A673 (cell line): ENCODE measurements at regions not wholly inside any gene's neighbourhood (a gene's known extent, or its start where the extent isn't known, plus 50 kb on each side); places are given as distances from the start of the nearest gene placed in this dataset.
"Not testable (repeated sequence)": the region's sequence is repeated elsewhere in the genome, so short reads cannot be mapped to it uniquely, and the experiment has no call there.

Source experiments
- BruUV-seq: library from RNA; stranded (reverse); fragments of 400-500 nt; replicated peaks from 2 replicates; lab custom pipeline; 2021; lab: Mats Ljungman, UMichigan
- CTCF ChIA-PET: fragments of 300-600 bp; sonication (Branson Sonifier 250); formaldehyde crosslinking; loops from one replicate; lab custom pipeline; 2022; ENCODE audit warnings: antibody characterized with exemption; lab: Charles Lee
- POLR2A ChIA-PET: fragments of 300-600 bp; sonication (Branson Sonifier 250); formaldehyde crosslinking; loops from one replicate; lab custom pipeline; 2022; ENCODE audit warnings: antibody characterized with exemption; ENCODE audit not compliant: low non-redundant PET; lab: Charles Lee
- DNase-seq: peaks from one replicate; pipeline ENCODE4 v3.0.0-alpha.2; 2015; ENCODE audit warnings: low spot score
- H3K27ac ChIP-seq: fragments of 200-600 bp; sonication (generic); 2 replicates; pipeline ENCODE4 v1.5.1; 2016; ENCODE audit warnings: mixed run types, low read depth, mild to moderate bottlenecking, mixed read lengths, antibody characterized with exemption, low read length; ENCODE audit not compliant: poor library complexity, severe bottlenecking
- H3K27me3 ChIP-seq: fragments of 200-600 bp; sonication (generic); replicated peaks from 2 replicates; pipeline ENCODE4 v1.6.1; 2017; ENCODE audit warnings: mixed run types, low read depth, mild to moderate bottlenecking, mixed read lengths, antibody characterized with exemption, low read length; ENCODE audit not compliant: insufficient read depth, poor library complexity
- H3K36me3 ChIP-seq: fragments of 200-600 bp; sonication (generic); 2 replicates; pipeline ENCODE4 v1.6.1; 2016; ENCODE audit warnings: mixed run types, mild to moderate bottlenecking, mixed read lengths, antibody characterized with exemption, low read length; ENCODE audit not compliant: insufficient read depth, poor library complexity, severe bottlenecking
- H3K4me1 ChIP-seq: fragments of 200-600 bp; sonication (generic); 2 replicates; pipeline ENCODE4 v1.6.1; 2017; ENCODE audit warnings: mixed run types, mild to moderate bottlenecking, mixed read lengths, antibody characterized with exemption, low read length; ENCODE audit not compliant: insufficient read depth, poor library complexity, severe bottlenecking
- H3K4me3 ChIP-seq: fragments of 200-600 bp; sonication (generic); 2 replicates; pipeline ENCODE4 v1.5.1; 2016; ENCODE audit warnings: low read depth, mixed run types, mild to moderate bottlenecking, mixed read lengths, low read length; ENCODE audit not compliant: poor library complexity, severe bottlenecking
- H3K9me3 ChIP-seq: fragments of 200-600 bp; sonication (generic); 2 replicates; pipeline ENCODE4 v1.6.1; 2016; ENCODE audit warnings: mixed run types, low read depth, mild to moderate bottlenecking, mixed read lengths, antibody characterized with exemption, low read length; ENCODE audit not compliant: poor library complexity, severe bottlenecking
- CTCF ChIP-seq: fragments of 300-800, 200-600 bp; sonication (generic); conservative IDR thresholded peaks from 2 replicates; pipeline ENCODE4 v1.5.1; 2017; ENCODE audit warnings: low read depth, mild to moderate bottlenecking, antibody characterized with exemption, low read length, moderate library complexity, mixed read lengths
- EZH2 ChIP-seq: fragments of 200-600 bp; sonication (generic); IDR thresholded peaks from 2 replicates; pipeline ENCODE4 v1.6.1; 2017; ENCODE audit warnings: borderline replicate concordance, low read depth, mild to moderate bottlenecking, mixed read lengths, antibody characterized with exemption, low read length; ENCODE audit not compliant: poor library complexity, severe bottlenecking
- intact Hi-C: fragments of 100-400 bp; cut with micrococcal nuclease; formaldehyde crosslinking; loops from one replicate; pipeline ENCODE4 v1.10.0; 2022; ENCODE audit not compliant: unreplicated experiment

- H3K27me3 ChIP-seq = no peaks in the 10 kb centered on the region
- no TSS peak for BruUV-seq
- ChIA-PET POLR2A (no interaction called here), CTCF (no interaction called here)
- TF ChIP-seq EZH2 (no peak), CTCF (no peak)
- H3K4me3 ChIP-seq = no peak overlapping the region
- H3K27ac ChIP-seq = no peak overlapping the region
- H3K9me3 ChIP-seq = no peaks in the 10 kb centered on the region
- H3K4me1 ChIP-seq = no peaks in the 10 kb centered on the region
- no peaks in the 10 kb centered on the region for H3K36me3 ChIP-seq
- intact Hi-C loops = no loop called here
- DNase-seq = no peak
Observed at GRCh38 chr14:97995531-97995930, 1198.3 kb downstream of the VRK1 start.

DNA sequence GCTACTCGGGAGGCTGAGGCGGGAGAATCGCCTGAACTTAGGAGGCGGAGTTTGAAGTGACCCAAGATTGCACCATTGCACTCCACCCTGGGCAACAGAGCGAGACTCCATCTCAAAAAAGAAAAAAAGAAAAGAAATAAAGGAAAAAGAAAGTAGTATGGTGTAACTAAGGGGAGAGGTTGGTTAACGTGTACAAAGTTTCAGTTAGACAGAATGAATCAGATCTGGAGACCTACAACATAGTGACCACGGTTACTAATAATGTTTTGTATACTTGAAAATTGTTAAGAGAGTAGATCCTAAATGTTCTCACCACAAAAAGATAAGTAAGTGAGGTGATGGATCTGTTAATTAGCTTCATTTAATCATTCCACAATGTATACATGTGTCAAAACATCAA is 1208.8 kb downstream of the VRK1 start:
- H3K27ac ChIP-seq = no peak overlapping the region
- ChIA-PET CTCF (no interaction called here), POLR2A (no interaction called here)
- DNase-seq = no peak
- H3K27me3 ChIP-seq = no peaks in the 10 kb centered on the region
- H3K4me3 ChIP-seq = no peak overlapping the region
- H3K9me3 ChIP-seq = no peaks in the 10 kb centered on the region
- TF ChIP-seq CTCF (no peak), EZH2 (no peak)
- no peaks in the 10 kb centered on the region for H3K36me3 ChIP-seq
- intact Hi-C loops = no loop called here
- H3K4me1 ChIP-seq = no peaks in the 10 kb centered on the region
- no TSS peak for BruUV-seq

DNA sequence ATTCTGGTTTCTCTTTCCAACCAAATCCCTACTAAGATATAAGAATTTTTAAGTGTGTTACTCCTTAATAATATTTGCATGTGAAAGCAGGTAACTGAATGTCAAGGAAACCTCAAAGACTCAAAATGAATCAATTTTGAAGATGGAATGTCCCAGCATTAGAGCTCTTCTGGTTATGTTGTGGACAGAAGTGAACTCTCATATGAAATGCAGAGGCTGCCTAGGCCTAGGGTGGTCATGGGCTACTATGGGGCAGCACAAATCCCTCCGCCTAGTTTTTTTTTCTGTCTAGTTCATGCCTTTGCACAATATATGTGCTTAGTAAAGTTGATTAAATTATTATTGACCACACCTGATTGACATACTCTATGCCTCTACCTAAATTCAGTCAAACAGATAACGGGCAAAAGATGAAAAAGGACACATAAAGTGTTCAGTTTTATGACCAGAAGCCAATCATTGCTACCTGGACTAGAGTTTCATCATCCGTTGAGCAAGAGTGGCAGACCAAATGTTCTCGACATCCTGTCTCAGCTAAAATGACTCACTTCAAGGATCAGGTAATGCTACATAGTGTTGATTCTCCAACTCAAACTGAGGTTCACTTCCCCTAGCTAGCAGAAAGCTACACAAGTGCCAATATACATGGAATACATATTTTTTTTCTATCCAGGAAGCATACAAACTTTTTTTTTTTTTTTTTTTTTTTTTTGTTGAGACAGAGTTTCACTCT is 1211.4 kb downstream of the VRK1 start:
- Histone ChIP-seq H3K4me3 (no peak overlapping the region), H3K4me1 (no peaks in the 10 kb centered on the region), H3K27me3 (no peaks in the 10 kb centered on the region), H3K9me3 (no peaks in the 10 kb centered on the region), H3K27ac (no peak overlapping the region), H3K36me3 (no peaks in the 10 kb centered on the region)
- no peak for DNase-seq
- POLR2A ChIA-PET = interaction anchor here (0.6 kb wide), 1 partner anchor 1148 kb away, joined by 6 read pairs; no protein-coding TSS in a partner anchor
- CTCF ChIA-PET = no interaction called here
- no TSS peak for BruUV-seq
- intact Hi-C loops = no loop called here
- TF ChIP-seq CTCF = no peak
- no peak for TF ChIP-seq EZH2

GRCh38 chr14:98009177-98009576 is 1212.0 kb downstream of the VRK1 start:
- H3K27ac ChIP-seq, H3K4me1 ChIP-seq, H3K9me3 ChIP-seq, H3K36me3 ChIP-seq, H3K27me3 ChIP-seq, H3K4me3 ChIP-seq, POLR2A ChIA-PET, intact Hi-C loops, CTCF ChIA-PET, DNase-seq, BruUV-seq: not testable (repeated sequence)
